GM19463 (cell line): ENCODE measurements at regions not wholly inside any gene's neighbourhood (a gene's known extent, or its start where the extent isn't known, plus 50 kb on each side); places are given as distances from the start of the nearest gene placed in this dataset.
"Not testable (repeated sequence)": the region's sequence is repeated elsewhere in the genome, so short reads cannot be mapped to it uniquely, and the experiment has no call there.

Experiments
- ATAC-seq: cut with Tn5 transposase; IDR thresholded peaks from one replicate; pipeline ENCODE4 v1.9.1; 2021; ENCODE audit warnings: mild to moderate bottlenecking, moderate library complexity; ENCODE audit not compliant: unreplicated experiment

DNA sequence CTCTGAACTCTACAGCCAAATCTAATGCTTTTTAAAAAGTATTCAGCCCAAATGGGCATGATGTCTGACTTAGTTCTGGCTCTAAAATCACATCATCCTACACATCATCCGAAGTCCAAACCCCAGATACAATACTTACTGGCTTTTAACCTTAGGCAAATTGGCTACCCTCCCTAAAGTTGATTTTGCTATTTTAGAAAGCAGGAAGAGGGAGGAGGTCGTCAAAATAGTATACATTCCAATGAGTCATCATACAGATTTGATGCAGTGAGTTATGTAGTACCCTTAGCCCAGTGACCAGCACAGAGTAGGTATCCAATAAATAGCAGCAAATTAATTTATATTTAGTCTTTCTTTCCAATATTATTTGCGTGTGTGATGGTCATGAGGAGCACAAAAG, 582.0 kb upstream of the TUSC1 start:
- ATAC-seq = no peak

DNA sequence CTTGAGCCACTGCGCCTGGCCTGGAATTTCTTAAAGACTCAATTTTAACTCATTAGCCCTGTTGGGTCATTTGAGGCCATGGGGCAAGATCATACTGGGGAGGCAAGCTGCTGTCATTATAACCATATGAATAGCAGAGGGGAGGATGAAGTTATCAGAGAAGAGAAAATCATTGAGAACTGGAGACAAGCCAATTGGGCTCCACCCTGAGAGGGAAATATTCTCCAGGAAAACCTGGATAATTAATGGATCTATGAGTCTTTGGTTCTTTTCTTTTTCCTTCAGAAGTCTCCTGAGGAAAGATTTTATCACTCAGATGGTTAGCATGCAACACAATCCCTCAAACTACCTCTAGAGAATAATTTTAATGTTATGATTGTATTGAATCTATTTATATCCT, 569.6 kb upstream of the TUSC1 start:
- ATAC-seq = no peak

DNA sequence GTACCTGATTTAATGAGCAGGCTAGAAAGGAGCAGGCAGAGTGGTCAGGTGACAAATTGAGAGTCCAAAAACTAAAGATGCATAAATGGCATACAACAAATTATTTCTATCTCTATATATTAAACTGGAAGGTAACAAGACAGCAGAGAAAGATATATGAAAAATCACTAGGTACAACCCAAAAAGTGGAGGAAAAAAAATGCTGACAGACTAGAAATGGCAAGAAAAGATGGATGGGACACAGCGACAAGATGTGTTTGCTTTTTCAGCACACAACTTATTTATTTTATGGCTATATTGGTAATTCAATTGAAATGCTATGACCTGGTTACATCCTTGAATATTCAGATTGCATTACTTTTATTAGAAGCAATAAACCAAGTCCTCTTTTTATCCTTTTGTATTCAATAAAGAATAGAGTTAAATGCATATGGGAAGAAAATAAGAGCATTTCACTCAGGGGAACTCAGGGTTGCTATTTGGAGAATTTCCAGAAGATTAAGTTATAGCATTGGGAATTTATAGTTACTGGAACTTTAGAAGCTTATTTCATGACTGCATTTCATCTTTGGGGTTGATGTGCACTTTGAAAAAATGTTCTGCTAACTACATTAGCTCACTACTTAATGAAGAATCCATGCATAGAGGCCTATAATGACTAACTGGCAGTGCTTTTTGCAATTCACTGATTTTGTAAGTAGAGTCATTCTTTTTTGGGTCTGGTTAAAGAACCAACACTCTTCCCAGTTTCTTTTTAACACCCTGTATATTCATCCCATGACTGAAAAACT, 566.6 kb upstream of the TUSC1 start:
- ATAC-seq = no peak

DNA sequence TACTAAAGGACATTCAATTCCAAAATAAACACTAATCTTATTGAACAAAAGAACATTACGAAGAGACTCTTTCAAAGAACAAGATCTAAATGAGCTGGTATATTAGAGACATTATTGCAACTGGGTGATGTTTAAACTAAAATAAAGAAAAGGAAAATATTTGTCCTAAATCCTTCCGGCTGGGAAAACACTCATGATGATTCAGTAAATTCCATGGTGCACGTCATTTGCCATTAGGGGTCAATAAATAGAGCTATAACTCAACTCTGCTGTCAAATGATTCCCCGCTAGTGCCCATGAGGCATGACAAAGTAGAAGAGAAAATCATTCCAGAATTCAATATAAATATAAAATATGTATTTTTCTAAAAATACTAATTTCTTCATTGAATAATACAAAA, 565.5 kb upstream of the TUSC1 start:
- no peak for ATAC-seq

DNA sequence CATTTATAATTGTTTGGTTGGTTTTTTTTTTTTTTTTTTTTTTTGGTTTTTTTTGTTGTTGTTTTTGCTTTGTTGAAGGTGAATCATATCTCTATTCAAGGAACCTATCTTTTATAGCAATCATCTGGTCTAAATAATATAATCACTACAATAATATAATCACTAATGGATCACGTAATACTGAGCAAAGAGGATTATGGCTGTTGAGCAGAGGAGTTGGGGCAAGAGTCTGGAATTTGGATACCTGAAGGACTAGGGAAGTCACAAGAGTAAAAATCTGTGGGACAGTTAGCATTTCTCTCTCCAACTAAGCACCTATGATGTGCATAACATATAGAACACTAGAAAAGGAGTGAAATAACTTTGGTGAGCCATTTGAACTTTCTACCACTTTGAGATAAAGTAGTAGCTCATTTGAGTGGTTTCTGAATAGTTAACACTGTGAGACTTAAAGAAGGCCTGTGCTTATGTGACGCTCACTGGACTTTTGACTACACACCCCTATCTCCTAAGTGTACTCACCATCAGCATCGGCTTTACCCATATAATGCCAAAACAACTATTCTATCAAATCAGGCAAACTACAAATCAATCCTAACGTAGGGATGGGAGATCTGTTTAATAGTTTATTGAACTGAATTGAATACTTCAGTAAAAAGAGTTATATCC, 564.9 kb upstream of the TUSC1 start:
- no peak for ATAC-seq

DNA sequence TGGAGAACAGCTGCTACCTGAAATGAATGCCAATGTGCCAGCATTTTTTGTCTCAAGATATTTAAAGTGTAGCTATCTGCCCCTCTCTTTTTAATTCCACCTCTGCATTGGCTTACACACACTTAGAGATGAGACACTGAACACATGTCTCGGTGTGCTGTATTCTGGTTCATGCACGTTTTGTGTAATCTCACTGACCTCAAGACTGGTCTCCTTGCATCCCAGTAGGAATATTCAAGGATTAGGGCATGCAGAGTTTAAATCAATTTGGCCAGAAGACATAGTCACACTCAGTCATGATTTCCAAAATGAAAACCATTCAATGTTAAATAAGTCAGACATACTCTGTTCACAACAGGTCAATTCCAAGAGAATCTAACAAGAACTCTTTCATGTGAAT, 561.8 kb upstream of the TUSC1 start:
- no peak for ATAC-seq

DNA sequence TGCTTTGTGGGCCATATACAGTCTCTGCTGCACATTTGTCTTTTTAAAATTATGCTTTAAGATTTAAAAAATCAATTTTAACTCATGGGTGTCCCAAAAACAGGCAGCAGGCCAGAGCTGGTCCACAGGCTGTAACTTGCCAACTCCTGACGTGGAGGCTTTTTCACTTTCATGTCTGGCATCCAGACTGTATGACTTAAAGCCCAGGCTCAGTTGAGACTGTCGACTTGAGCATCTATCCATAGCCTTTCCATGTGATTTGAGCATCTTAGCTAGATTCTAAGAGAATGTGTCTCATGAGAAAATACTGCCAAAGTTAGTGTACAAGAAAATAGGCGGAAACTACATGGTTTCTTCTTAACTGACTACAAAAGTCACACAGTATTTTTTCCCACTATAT, 559.0 kb upstream of the TUSC1 start:
- ATAC-seq = no peak

DNA sequence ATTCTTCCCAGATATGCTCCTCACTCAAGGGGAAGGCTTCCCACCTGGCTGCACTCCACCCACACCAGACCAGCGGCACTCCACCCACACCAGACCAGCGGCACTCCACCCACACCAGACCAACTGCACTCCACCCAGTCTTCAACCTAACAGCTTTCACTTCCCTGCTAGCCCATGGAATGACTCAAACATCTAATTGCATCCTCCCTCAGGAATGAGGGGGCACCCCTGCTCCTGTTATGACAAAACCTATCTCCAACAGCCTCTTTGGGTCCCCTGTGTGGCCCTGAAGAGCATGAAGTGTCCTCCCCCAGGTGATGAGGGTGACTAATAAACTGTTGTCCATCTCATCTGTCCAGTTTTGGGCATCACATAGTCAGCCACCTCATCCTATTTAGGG, 556.6 kb upstream of the TUSC1 start:
- ATAC-seq = no peak

DNA sequence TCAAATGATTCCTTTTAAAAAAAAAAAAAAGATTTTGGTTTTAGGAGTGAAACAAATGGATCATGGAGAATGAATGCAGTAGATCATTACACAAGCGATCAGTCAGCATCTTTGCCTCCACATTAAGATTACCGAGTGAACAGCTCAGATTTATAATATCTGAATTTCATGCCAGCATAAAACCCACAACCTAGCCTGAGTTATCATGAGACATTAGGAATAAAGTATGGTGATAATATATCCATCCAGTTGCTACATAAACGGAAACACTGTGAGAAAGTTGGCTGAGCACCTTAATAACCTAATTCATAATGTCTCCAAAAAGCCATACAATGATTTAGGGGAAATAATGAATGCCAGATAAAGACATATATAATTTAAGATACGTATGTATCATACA, 553.1 kb upstream of the TUSC1 start:
- ATAC-seq = no peak

DNA sequence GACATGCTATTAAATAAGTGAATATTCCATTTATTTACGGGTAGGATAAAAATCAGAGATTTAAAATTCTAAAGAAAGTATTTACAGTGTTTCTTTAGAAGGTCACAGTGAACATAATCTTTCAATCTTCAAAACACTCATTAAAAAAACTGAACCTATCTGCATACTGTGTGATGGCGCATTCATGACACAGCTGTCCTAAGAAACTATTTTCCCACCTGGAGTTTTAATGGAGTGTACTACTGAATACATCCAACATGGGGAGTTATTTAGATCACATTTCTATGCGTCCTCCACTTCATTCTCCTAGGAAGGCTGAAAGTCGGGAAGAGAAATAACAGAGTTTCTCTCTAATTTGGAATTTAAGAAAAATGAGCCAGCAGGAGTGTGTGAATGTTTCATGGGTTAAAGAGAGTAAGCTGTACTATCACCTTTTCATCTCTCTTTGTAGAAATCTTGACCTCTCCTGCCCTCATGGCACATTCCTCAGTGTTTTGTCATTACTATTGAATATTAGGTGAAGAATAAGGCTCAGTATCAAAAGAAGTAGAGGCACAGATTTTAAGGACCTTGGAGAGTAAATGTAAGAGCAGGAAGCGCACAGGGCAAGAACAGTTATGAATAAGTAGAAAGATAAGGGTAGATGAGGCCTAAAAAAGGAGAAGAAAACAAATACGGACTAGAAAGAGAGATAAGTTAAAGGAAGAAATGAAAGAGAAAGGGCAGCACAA, 551.2 kb upstream of the TUSC1 start:
- no peak for ATAC-seq

DNA sequence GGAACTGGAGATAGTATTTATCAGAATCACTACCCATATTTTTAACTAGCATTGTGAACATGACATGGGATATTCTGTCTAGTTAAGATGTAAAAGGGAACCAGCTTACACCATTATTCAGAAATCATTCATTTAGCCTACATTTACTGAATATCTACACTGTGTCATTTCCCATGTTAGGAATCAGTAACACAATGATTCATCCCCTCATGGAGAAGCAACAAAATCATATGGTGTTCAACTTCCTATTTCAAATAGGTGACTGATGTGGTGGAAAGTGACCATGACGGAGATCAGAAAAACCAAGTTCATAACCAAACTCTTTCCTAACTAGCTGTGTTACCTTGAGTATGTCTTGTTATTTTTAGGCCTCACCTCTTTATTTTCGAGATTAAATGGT, 550.0 kb upstream of the TUSC1 start:
- ATAC-seq = no peak

DNA sequence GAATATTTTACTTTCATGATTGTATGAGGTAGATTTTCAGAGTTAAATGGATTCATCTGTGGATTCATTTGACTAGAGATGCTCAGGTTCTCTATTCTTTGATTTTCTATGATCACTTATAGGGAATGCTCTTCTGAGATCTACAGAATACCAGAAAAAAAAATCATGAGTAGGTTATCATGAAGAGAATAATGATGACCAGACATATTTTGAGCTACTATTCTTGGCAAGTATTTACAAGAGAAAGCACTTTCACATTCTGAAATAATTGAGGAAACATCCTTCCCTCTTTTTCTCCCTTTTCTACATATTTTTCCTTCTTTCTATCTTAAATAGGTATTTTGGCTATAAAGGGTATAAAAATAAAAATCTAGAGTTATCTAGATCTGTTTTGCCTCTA, 543.0 kb upstream of the TUSC1 start:
- no peak for ATAC-seq

DNA sequence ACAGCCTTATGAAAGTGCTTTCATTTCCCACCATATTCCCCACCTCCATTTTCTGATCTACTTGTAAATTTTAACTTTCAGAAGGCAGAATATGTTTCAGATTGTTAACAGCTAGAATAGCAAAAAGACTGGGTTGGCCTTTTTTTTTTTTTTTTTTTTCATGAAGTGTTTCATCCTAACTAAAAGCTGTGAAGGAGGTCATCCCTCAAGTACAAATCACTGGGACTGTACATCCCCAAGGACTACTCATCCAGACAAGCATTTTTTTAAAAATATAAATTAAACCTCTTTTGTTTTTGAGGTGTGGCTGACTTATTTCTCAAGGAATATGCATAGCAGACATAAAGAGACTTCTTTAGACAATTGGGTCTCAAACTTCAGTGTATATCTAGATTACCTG, 542.1 kb upstream of the TUSC1 start:
- ATAC-seq = no peak

DNA sequence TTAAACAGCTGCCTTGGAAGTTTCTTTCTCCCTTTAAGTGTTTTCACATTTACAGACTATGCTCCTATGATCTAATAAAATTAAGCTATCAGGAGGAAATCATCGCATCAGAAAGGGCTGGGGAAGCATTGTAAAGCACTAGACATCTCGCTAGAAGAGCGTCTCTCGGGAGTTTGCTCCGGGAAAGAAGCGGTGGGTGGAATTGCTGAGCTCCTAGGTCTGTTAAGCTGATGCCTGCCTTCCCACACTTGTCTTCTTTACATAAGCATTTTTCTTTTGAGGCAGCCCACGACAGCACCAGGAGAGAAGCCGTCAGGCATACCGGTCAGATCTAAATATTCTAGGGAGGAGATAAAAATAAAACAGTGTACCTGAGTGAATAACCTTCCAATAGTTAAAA, 541.7 kb upstream of the TUSC1 start:
- no peak for ATAC-seq

DNA sequence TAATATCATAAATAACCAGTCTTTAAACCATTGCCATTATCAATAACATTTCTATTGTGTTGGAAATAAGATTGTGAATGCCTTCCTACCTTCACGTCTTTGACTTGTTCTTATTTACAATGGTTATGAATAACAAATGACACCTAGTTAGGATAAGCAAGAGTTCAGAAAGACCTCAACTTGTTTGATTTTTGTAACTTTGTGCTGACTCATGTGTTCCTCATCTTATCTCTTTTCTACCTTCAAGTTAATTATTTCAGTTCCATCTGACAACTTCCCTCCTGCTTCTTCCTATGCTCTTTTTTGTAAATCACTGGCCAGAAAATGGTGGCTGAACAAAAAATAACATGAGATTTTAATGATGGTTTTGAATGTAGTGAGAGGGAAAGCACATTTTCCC, 538.5 kb upstream of the TUSC1 start:
- ATAC-seq = no peak

DNA sequence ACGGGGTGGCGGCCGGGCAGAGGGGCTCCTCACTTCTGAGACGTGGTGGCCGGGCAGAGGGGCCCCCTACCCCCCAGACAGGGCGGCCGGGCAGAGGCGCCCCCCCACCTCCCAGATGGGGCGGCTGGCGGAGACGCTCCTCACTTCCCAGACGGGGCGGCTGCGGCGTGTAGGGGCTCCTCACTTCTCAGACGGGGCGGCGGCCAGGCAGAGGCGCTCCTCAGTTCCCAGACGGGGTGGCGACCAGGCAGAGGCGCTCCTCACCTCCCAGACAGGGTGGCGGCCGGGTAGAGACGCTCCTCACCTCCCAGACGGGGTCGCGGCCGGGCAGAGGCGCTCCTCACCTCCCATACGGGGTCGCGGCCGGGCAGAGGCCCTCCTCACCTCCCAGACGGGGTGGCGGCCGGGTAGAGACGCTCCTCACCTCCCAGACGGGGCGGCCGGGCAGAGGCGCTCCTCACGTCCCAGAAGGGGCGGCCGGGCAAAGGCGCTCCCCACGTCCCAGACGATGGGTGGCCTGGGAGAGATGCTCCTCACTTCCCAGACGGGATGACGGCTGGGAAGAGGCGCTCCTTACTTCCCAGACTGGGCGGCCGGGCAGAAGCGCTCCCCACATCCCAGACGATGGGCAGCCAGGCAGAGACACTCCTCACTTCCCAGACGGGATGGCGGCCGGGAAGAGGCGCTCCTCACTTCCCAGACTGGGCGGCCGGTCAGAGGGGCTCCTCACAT, 536.6 kb upstream of the TUSC1 start:
- ATAC-seq = not testable (repeated sequence)

DNA sequence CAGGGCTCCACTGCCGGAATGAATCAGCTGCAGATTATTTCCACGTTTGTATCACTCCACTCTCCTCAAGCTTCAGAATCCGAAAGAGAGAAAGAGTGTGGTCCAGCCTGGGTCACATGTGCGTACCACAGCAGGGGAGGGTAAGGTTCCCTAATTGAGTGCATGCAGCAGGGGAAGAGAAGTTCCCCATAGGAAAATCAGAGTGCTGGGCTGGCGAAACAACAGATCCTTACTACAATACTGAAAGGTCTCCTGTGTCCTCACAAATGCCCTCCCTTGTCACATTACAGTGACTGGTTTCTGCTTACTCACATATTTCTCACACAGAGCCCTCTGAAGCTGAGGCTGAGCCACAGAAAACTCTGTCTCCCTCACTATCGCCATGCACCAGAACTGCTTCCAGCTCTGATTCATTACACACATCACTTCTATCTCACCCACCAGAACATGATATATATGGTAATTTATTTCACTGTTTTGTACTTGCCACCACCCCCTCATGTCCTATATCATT, 532.2 kb upstream of the TUSC1 start:
- ATAC-seq = no peak

DNA sequence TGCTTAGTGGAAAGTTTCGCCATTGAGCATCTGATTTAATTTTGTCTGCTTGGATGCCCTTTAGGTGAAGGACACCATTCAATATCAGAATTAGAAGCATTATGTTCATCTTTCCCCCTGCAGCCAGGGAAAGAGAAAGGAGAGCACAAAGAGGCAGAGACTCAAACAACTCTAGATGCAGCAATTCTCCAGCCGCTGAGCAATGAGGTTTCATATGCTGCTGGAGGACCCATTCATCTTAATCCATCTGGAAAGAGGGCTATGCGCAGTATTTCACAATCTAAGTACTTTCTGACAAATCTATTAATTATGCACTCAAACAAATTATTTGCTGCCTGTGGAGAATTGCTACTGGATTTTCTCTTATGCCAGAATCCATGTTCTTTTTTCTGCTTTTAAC, 527.0 kb upstream of the TUSC1 start:
- ATAC-seq = no peak

DNA sequence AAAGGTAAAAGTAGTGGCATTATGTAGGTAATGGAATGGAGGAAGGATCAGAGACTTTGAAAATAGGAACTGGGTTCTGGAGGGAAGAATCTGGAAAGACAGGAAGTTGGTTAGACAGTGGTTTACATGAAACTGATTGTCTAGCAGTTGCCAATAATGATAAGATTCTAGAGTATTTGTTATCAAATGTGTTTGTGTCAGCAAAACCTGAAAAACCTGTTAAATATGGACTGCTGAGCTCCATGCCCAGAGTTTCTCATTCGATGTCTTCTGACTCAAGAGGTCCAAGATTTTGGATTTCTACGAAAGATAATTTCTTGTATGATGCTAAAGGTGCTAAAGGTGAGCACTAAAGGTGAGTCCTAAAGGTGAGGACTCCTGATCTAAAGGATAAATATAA, 515.0 kb upstream of the TUSC1 start:
- ATAC-seq = no peak

DNA sequence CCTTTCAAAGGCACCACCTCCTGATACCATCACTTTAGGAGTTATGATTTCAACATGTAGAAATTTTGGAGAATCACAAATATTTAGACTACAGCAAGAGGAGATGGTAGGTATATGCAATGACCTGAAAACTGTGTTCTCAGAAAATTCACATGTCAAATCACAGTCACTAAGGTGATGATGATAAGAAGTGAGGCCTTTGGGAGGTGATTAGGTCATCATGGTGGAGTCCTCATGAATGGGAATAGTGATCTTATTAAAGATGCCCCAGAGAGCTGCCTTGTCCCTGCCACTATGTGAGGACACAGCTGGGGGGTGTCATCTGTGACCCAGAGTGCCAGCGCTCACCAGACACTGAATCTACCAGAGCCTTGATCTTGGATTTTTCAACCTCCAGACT, 513.5 kb upstream of the TUSC1 start:
- ATAC-seq = no peak

DNA sequence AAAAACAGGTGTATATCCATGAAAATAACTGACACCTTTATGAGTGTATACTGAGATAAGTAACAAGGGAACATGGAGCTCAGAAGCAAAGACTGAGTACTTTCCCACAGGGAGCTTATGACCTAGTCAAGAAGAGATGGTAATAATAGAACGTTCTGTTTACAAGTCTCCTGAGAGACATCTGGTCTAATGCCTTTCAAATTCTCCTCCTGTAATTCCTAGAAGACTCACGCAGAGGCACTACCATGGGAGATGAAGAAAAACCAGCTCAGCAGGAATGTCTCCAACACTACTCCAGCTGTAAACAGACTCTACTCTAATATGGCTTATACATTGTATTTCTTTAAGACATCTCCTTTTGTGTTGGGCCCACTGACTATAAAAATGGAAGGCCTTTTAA, 503.6 kb upstream of the TUSC1 start:
- no peak for ATAC-seq
